ENCODE measurements at regions not wholly inside any gene's neighbourhood (a gene's known extent, or its start where the extent isn't known, plus 50 kb on each side); places are given as distances from the start of the nearest gene placed in this dataset.
"Not testable (repeated sequence)": the region's sequence is repeated elsewhere in the genome, so short reads cannot be mapped to it uniquely, and the experiment has no call there.

DNA sequence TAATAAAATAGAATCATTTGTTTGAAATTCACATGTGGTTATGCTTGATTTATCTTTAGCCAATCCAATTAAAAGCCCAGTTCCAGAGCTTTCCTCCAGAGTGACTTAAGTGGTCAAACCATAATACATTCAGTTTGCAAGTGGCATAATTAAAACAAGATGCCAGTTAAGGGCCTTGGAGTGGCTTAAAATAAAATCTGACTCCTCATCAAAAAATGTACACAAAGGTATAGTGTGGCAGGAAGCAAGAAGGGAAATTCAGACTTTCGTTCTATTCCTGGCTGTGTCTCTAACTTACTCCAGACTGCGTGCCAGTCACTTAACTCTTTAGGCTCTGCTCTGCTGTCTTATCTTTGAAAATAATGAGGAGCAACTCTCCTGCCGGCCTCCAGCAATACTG lies 215.9 kb upstream of the PRNP start:
- no peak overlapping the region for H3K9ac ChIP-seq (ENCODE audit: low read depth, low read length)
- H3K36me3 ChIP-seq (ENCODE audit: insufficient read depth, low read length): no peaks in the 10 kb centered on the region

GRCh38 chr20:4469910-4470309 lies 216.3 kb upstream of the PRNP start:
- no peaks in the 10 kb centered on the region for H3K9me3 ChIP-seq (ENCODE audit: control insufficient read depth, insufficient read depth, low read length)
- no peak overlapping the region for H3K9ac ChIP-seq (ENCODE audit: low read depth, low read length)
- H3K36me3 ChIP-seq (ENCODE audit: insufficient read depth, low read length): no peaks in the 10 kb centered on the region
- H3K4me1 ChIP-seq (ENCODE audit: insufficient read depth, low read length): no peaks in the 10 kb centered on the region

More for the DNA sequence above, 215.9 kb upstream of the PRNP start:
- Histone ChIP-seq H3K9me3 (ENCODE audit: control insufficient read depth, insufficient read depth, low read length) (no peaks in the 10 kb centered on the region), H3K4me1 (ENCODE audit: insufficient read depth, low read length) (no peaks in the 10 kb centered on the region)

DNA sequence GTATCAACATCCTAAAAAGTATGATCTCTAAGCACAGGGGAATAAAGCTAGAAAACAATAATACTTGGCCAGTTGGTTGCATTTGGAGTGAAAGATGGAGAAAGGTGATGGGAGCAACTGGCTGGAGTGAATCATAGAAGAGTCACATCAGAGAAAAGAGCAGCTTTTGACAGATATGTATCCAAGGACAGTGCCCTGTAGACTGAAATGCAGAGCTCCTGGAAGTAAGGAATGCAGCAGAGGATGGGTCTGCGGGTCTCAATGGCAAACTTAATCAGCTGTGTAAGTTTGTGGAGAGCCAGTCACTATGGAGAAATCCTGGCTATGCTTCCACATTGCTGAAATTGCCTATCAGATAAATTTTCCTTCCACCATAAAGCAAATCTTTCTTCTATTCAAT lies 218.1 kb upstream of the PRNP start:
- H3K4me1 ChIP-seq (ENCODE audit: insufficient read depth, low read length): no peaks in the 10 kb centered on the region
- H3K36me3 ChIP-seq (ENCODE audit: insufficient read depth, low read length): no peaks in the 10 kb centered on the region
- no peak overlapping the region for H3K9ac ChIP-seq (ENCODE audit: low read depth, low read length)

DNA sequence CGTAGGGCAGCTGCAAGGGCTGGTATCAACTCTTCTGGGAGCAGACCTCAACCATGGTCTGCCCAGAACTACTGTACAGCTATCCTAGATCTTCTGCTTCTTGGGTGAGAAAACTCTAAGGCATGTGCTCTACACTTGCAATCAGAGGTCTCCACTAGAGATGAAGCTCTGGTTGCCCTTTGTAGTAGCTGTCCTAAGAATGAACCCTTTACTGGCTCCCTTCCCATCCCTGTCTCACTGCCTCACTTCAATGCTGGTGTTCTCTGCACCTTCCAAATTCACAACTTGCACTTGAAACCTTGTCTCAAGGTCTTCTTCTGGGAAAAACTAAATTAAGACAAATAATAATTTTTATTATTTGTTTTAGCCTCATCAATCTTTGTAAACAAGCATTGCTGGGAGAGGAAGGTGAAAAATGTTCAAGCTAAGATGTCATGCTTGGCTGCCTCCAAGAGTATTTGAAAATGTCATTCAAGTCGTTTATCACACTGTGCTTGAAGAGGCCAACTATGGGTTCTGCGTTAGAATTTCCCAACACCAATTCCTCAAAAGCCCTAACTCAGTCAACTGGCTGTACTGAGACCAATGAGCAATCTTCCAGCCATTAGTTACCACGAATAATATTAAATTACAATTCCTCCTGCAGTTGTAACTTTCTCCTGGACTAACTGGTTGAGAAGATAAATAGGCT lies 216.9 kb upstream of the ADRA1D start:
- Histone ChIP-seq H3K9me3 (ENCODE audit: control insufficient read depth, insufficient read depth, low read length) (no peaks in the 10 kb centered on the region), H3K4me1 (ENCODE audit: insufficient read depth, low read length) (no peaks in the 10 kb centered on the region), H3K9ac (ENCODE audit: low read depth, low read length) (no peak overlapping the region), H3K36me3 (ENCODE audit: insufficient read depth, low read length) (no peaks in the 10 kb centered on the region)

More for the DNA sequence above, 218.1 kb upstream of the PRNP start:
- H3K9me3 ChIP-seq (ENCODE audit: control insufficient read depth, insufficient read depth, low read length): no peaks in the 10 kb centered on the region

DNA sequence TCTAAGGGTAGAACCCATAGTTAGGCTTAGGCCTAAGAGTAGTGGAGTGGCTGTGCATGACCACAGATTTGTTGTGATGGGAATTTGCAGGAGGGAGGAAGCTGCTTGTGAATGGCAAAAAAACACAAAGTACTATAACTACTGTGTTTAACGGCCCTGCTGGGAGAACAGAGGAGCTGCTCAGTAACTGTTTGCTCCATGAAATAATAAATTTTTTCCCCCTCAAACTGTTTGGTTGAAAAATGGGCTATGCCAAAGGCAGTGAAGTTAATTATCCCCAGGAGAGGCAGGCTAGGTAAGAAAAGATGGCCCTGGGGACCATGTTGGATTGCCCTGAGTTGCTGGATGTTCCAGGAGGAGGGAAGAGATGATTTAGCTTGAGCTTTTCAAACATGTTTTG lies 216.1 kb upstream of the ADRA1D start:
- Histone ChIP-seq H3K36me3 (ENCODE audit: insufficient read depth, low read length) (no peaks in the 10 kb centered on the region), H3K9me3 (ENCODE audit: control insufficient read depth, insufficient read depth, low read length) (no peaks in the 10 kb centered on the region), H3K4me1 (ENCODE audit: insufficient read depth, low read length) (no peaks in the 10 kb centered on the region), H3K9ac (ENCODE audit: low read depth, low read length) (no peak overlapping the region)

DNA sequence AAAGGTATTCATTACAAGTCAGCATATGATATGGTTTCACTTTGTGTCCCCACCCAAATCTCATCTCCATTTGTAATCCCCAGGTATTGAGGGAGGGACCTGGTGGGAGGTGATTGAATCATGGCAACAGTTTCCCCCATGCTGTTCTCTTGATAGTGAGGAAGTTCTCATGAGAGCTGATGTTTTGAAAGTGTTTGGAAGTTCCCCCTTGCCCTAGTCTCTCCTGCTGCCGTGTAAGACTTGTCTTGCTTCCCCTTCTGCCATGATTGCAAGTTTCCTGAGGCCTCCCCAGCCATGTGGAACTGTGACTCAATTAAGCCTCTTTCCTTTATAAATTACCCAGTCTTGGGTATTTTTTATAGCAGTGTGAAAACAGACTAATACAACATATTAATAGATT lies 213.7 kb upstream of the ADRA1D start:
- not testable (repeated sequence) for H3K4me1 ChIP-seq (ENCODE audit: insufficient read depth, low read length); H3K9ac ChIP-seq (ENCODE audit: low read depth, low read length); H3K9me3 ChIP-seq (ENCODE audit: control insufficient read depth, insufficient read depth, low read length); H3K36me3 ChIP-seq (ENCODE audit: insufficient read depth, low read length)

- H3K9ac ChIP-seq (ENCODE audit: low read depth, low read length): no peak overlapping the region
- 0 out of 2 replicates have a peak, but pooled peaks cover 3% of the 10 kb centered on the region for H3K9me3 ChIP-seq (ENCODE audit: control insufficient read depth, insufficient read depth, low read length)
- H3K36me3 ChIP-seq (ENCODE audit: insufficient read depth, low read length): no peaks in the 10 kb centered on the region
- 0 out of 2 replicates have a peak, but pooled peaks cover 10% of the 10 kb centered on the region for H3K4me1 ChIP-seq (ENCODE audit: insufficient read depth, low read length)
Measured at GRCh38 chr20:4459081-4459480, 210.0 kb upstream of the ADRA1D start.

GRCh38 chr20:4457566-4458543 lies 208.8 kb upstream of the ADRA1D start:
- no peak overlapping the region for H3K9ac ChIP-seq (ENCODE audit: low read depth, low read length)
- 0 out of 2 replicates have a peak, but pooled peaks cover 3% of the 10 kb centered on the region for H3K9me3 ChIP-seq (ENCODE audit: control insufficient read depth, insufficient read depth, low read length)
- 0 out of 2 replicates have a peak, but pooled peaks cover 10% of the 10 kb centered on the region for H3K4me1 ChIP-seq (ENCODE audit: insufficient read depth, low read length)
- no peaks in the 10 kb centered on the region for H3K36me3 ChIP-seq (ENCODE audit: insufficient read depth, low read length)

DNA sequence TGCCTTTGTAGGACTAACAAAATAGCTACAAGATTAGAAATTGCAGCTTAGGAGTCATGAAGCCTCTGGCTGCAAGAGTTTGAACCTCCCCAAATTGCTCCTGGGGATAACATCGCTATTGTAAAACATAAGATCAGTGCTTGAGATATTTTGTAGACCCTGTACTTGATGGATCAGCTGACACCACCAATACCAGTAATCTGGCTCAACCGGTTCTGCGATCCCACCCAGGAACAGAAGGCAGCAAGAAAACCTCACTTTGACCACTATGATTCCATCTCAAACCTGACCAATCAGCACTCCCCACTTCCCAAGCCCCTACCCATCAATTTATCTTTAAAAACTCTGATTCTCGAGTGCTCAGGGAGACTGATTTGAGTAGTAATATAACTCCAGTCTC lies 206.9 kb upstream of the ADRA1D start:
- Histone ChIP-seq H3K9ac (ENCODE audit: low read depth, low read length) (no peak overlapping the region), H3K9me3 (ENCODE audit: control insufficient read depth, insufficient read depth, low read length) (0 out of 2 replicates have a peak, but pooled peaks cover 3% of the 10 kb centered on the region), H3K4me1 (ENCODE audit: insufficient read depth, low read length) (0 out of 2 replicates have a peak, but pooled peaks cover 10% of the 10 kb centered on the region), H3K36me3 (ENCODE audit: insufficient read depth, low read length) (no peaks in the 10 kb centered on the region)

DNA sequence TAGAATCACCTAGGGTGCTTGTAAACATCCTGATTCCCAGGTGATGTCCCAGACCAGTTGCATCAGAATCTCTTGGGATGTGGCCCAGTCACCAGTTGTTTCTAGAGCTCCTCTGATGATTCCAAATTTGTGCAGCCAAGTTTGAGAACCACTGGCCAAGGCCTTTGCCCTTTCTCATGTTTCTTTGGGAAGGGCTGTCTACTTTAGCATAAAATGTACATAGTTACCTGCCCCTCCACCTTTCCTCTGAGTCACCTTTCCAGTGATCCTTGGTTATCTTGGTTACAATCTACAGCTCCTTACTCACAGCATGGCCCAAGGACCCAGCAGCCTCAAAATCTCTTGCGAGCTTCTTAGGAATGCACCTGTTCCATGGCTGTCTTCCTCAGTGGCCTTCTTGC lies 206.2 kb upstream of the ADRA1D start:
- Histone ChIP-seq H3K9ac (ENCODE audit: low read depth, low read length) (no peak overlapping the region), H3K9me3 (ENCODE audit: control insufficient read depth, insufficient read depth, low read length) (0 out of 2 replicates have a peak, but pooled peaks cover 3% of the 10 kb centered on the region), H3K4me1 (ENCODE audit: insufficient read depth, low read length) (0 out of 2 replicates have a peak, but pooled peaks cover 10% of the 10 kb centered on the region), H3K36me3 (ENCODE audit: insufficient read depth, low read length) (no peaks in the 10 kb centered on the region)

DNA sequence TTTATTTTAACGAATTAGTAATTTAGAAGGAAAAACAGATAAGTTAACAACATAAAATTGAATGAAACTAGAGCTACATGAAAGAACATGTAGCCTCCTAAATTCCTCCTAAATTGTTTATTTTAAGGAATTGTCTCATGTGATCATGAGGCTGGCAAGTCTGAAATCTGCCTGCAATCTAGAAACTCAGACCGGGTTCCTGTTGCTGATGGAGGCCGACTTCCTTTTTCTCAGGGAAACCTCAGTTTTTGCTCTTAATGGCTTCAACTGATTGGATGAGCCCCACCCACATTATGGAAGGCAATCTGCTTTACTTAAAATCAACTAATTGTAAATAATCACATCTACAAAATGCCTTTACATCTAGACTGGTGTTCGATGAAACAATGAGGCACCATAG lies 205.0 kb upstream of the ADRA1D start:
- H3K9me3 ChIP-seq (ENCODE audit: control insufficient read depth, insufficient read depth, low read length): 0 out of 2 replicates have a peak, but pooled peaks cover under 1% of the 10 kb centered on the region
- H3K36me3 ChIP-seq (ENCODE audit: insufficient read depth, low read length): no peaks in the 10 kb centered on the region
- H3K4me1 ChIP-seq (ENCODE audit: insufficient read depth, low read length): 0 out of 2 replicates have a peak, but pooled peaks cover 10% of the 10 kb centered on the region
- H3K9ac ChIP-seq (ENCODE audit: low read depth, low read length): no peak overlapping the region

DNA sequence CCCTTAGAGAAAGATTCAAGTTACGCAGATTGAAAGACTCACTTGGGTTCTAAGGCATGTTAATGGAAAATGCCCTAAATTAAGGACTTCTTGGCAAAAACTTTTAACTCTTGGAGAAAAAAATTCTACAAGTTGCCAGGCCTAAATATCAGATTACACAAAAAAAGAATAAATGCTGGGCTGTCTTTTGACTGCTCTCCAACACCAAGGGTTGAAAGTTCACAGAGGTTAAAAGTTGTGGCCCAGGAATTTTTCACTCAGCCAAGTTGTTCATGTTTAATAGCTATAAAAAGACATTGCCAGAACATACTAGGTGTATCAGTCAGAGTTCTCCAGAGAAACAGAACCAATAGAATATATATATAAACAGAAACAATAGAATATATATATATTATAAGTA lies 204.3 kb upstream of the ADRA1D start:
- H3K4me1 ChIP-seq (ENCODE audit: insufficient read depth, low read length): 0 out of 2 replicates have a peak, but pooled peaks cover 10% of the 10 kb centered on the region
- no peaks in the 10 kb centered on the region for H3K9me3 ChIP-seq (ENCODE audit: control insufficient read depth, insufficient read depth, low read length)
- no peaks in the 10 kb centered on the region for H3K36me3 ChIP-seq (ENCODE audit: insufficient read depth, low read length)
- no peak overlapping the region for H3K9ac ChIP-seq (ENCODE audit: low read depth, low read length)

DNA sequence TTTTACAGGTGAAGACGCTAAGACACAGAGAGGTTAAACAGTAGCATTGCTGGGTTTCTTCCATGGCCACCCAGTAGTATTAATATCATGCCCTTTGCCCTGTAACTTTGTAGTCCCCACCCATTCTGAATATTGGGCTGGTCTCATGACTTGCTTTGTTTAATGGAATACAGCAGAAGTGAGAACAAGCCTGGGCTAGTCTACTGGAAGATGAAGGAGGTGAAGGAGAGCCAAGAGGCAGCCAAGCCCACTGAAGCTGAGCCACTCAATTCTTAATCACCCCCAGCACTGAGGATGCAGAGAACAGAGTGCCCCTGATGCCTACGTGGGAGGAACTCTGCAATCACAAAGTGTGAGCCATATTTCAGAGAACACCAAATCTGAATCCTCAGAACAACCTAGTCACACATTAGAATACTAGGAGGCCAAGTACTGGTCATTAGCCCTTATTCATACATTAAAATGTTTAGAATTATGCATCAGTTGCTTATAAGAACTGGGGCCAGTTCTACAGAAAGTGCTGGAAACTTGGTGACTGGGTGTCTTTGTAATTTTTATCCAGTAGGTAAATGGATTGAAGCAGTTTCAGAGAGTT lies 202.5 kb upstream of the ADRA1D start:
- no peaks in the 10 kb centered on the region for H3K9me3 ChIP-seq (ENCODE audit: control insufficient read depth, insufficient read depth, low read length)
- 0 out of 2 replicates have a peak, but pooled peaks cover 6% of the 10 kb centered on the region for H3K4me1 ChIP-seq (ENCODE audit: insufficient read depth, low read length)

More for the DNA sequence above, 202.5 kb upstream of the ADRA1D start:
- H3K36me3 ChIP-seq (ENCODE audit: insufficient read depth, low read length): no peaks in the 10 kb centered on the region
- H3K9ac ChIP-seq (ENCODE audit: low read depth, low read length): no peak overlapping the region
